ENCODE measurements at regions not wholly inside any gene's neighbourhood (a gene's known extent, or its start where the extent isn't known, plus 50 kb on each side); places are given as distances from the start of the nearest gene placed in this dataset.

- DNase-seq (ENCODE audit: low read depth in 1 of 2, low spot score in 1 of 2) (no peak), FAIRE-seq (no peak), ATAC-seq (no peak)
- TF ChIP-seq ZFP36 (IDR thresholded peaks at IDR 0.05; ENCODE audit: borderline replicate concordance, partially characterized antibody) = no peak
- no peaks in the 10 kb centered on the region for H3K9me3 ChIP-seq
- no peak overlapping the region for H3K4me3 ChIP-seq
- ChIA-PET CTCF (no interaction called here), POLR2A (no interaction called here)
- H3K27ac ChIP-seq = no peak overlapping the region
- WGBS (ENCODE audit: missing lambda C conversion rate) = 35% methylated on average over 9 of the region's 9 CpGs
- H3K4me1 ChIP-seq = no peaks in the 10 kb centered on the region
- no peak overlapping the region for H3K4me2 ChIP-seq
Measured at GRCh38 chr4:54554339-54554990, 103.3 kb upstream of the KIT start.

- Histone ChIP-seq H3K27ac (no peak overlapping the region), H3K9me3 (no peaks in the 10 kb centered on the region), H3K4me1 (no peaks in the 10 kb centered on the region), H3K4me2 (no peak overlapping the region), H3K4me3 (no peak overlapping the region)
- FAIRE-seq = no peak
- POLR2A ChIA-PET = no interaction called here
- TF ChIP-seq MAX (IDR thresholded peaks at IDR 0.05) = no peak
- no peak for TF ChIP-seq ZSCAN20 (CRISPR knock-in tag; IDR thresholded peaks at IDR 0.05)
- TF ChIP-seq BHLHE40 (IDR thresholded peaks at IDR 0.05; ENCODE audit: low read depth, low read length) = no peak
- TF ChIP-seq JUNB (IDR thresholded peaks at IDR 0.05) = no peak
- TF ChIP-seq SMC3 (IDR thresholded peaks at IDR 0.05) = no peak
- no peak for TF ChIP-seq CBX8 (IDR thresholded peaks at IDR 0.05)
- TF ChIP-seq RAD21 (conservative IDR thresholded peaks at IDR 0.05 in 1 of 2, IDR thresholded peaks at IDR 0.05 in 1 of 2) = no peak
- no peak for TF ChIP-seq RARB (CRISPR knock-in tag; IDR thresholded peaks at IDR 0.05)
- TF ChIP-seq POLR2AphosphoS2 (conservative IDR thresholded peaks at IDR 0.05; ENCODE audit: low read length) = no peak
- no peak for TF ChIP-seq CTCF (IDR thresholded peaks at IDR 0.05)
- no peak for TF ChIP-seq REST (IDR thresholded peaks at IDR 0.05)
- TF ChIP-seq JUN (IDR thresholded peaks at IDR 0.05) = no peak
- TF ChIP-seq EHMT2 (IDR thresholded peaks at IDR 0.05; ENCODE audit: low read depth) = no peak
- no peak for TF ChIP-seq MYC (IDR thresholded peaks at IDR 0.05; ENCODE audit: borderline replicate concordance, low read length)
- TF ChIP-seq CHD4 (IDR thresholded peaks at IDR 0.05; ENCODE audit: borderline replicate concordance) = no peak
- TF ChIP-seq FOSB (CRISPR knock-in tag; IDR thresholded peaks at IDR 0.05) = no peak
- TF ChIP-seq ZC3H11A (IDR thresholded peaks at IDR 0.05) = no peak
- CTCF ChIA-PET = no interaction called here
- no peak for DNase-seq (ENCODE audit: low read depth in 1 of 2, low spot score in 1 of 2)
- 6% methylated on average over 1 of the region's 1 CpG for WGBS (ENCODE audit: missing lambda C conversion rate)
- ATAC-seq = no peak
Measured at GRCh38 chr4:54556051-54556450, 101.7 kb upstream of the KIT start.

- CTCF ChIA-PET = no interaction called here
Measured at GRCh38 chr4:54556587-54556986, 101.2 kb upstream of the KIT start.

More at GRCh38 chr4:54556587-54556986, 101.2 kb upstream of the KIT start:
- POLR2A ChIA-PET = no interaction called here
- DNase-seq (ENCODE audit: low read depth in 1 of 2, low spot score in 1 of 2) (no peak), ATAC-seq (no peak), FAIRE-seq (no peak)
- H3K4me3 ChIP-seq = no peak overlapping the region
- no peak for TF ChIP-seq USF2 (IDR thresholded peaks at IDR 0.05)
- no peak overlapping the region for H3K4me2 ChIP-seq
- WGBS (ENCODE audit: missing lambda C conversion rate) = 4% methylated on average over 2 of the region's 3 CpGs
- H3K27ac ChIP-seq = no peak overlapping the region
- no peaks in the 10 kb centered on the region for H3K4me1 ChIP-seq
- no peaks in the 10 kb centered on the region for H3K9me3 ChIP-seq

Data from A549 (cell line).